Esophagus (tissue), 2 donors: ENCODE measurements at regions not wholly inside any gene's neighbourhood (a gene's known extent, or its start where the extent isn't known, plus 50 kb on each side); places are given as distances from the start of the nearest gene placed in this dataset.

Source experiments
- H3K27ac ChIP-seq, 2 donors: one replicate each; pipeline ENCODE4 v1.5.1; 2013; ENCODE audit warnings: low read depth in 2 of 2, mild to moderate bottlenecking in 2 of 2, inconsistent platforms in 1 of 2, low read length in 1 of 2, moderate library complexity in 1 of 2
- H3K27me3 ChIP-seq, 2 donors: one replicate each; pipeline ENCODE4 v1.6.1; 2013; ENCODE audit warnings: low read length in 2 of 2, control low read depth in 1 of 2, mild to moderate bottlenecking in 1 of 2; ENCODE audit not compliant: insufficient read depth in 2 of 2, control insufficient read depth in 1 of 2
- H3K36me3 ChIP-seq, 2 donors: one replicate each; pipeline ENCODE4 v1.6.1; 2013; ENCODE audit warnings: low read length in 1 of 2; ENCODE audit not compliant: control insufficient read depth in 2 of 2, insufficient read depth in 2 of 2
- H3K4me1 ChIP-seq, 2 donors: one replicate each; pipeline ENCODE4 v1.6.1; 2013; ENCODE audit warnings: low read length in 1 of 2; ENCODE audit not compliant: control insufficient read depth in 2 of 2, insufficient read depth in 2 of 2
- H3K4me3 ChIP-seq, 2 donors: one replicate each; pipeline ENCODE4 v1.5.1; 2013; ENCODE audit warnings: low read length in 2 of 2, mild to moderate bottlenecking in 2 of 2, low read depth in 1 of 2, moderate library complexity in 1 of 2
- H3K9me3 ChIP-seq, 2 donors: one replicate each; pipeline ENCODE4 v1.6.1; 2013; ENCODE audit warnings: mild to moderate bottlenecking in 2 of 2, low read depth in 1 of 2, low read length in 1 of 2, moderate library complexity in 1 of 2; ENCODE audit not compliant: control insufficient read depth in 2 of 2, insufficient read depth in 1 of 2
- WGBS, 2 donors: extraction: QIAGEN DNeasy Blood & Tissue Kit; methylation state at CpG; one replicate each; pipeline ENCODE4 v1.1.7; 2013; 5-methylcytosine and 5-hydroxymethylcytosine counted together
- donor health status: healthy with polysubstance abuse.
- donor health status: Bipolar disorder and iron deficiency.

DNA sequence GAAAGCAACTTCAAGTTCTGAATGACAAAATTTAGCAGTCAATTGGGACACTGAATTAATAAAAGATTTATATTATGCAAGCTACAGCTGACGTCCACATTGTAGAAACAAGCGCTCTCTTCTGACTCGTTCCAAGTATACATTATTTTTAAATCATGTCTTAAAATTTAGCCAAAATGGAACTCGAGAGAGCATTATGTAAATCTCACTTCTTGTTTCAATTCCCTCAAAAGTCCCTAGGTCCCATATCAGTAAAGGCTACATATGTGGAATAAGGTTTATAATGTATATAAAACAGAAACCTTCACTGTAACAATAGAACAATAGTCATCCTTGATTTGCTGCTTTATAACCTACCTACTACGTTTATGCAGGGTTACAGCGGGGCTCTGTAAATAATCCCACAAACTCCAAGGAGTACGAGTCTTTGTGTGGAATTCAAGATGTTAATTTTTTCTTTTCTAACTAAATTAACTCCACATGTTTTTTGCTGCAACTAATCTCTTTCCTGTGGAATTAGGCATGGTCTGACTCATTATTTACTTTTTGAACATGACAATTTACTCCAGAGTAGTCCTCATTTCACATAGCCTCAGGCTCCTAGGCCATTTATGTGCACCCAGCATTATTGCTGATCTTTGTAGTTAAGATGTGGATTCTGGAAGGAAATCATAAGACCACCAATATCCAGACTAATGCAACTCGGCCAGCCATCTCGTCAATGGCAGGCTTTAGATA lies 785.1 kb downstream of the LTN1 start:
- Histone ChIP-seq H3K9me3 (no peaks in the 10 kb centered on the region), H3K27me3 (no peaks in the 10 kb centered on the region), H3K27ac (no peak overlapping the region), H3K36me3 (no peaks in the 10 kb centered on the region), H3K4me1 (no peaks in the 10 kb centered on the region), H3K4me3 (no peak overlapping the region)
- 43 to 57% methylated on average over 9 of the region's 9 CpGs for WGBS, 2 donors

GRCh38 chr21:28200726-28201125 lies 792.0 kb downstream of the LTN1 start:
- Histone ChIP-seq H3K27ac (no peak overlapping the region), H3K9me3 (no peaks in the 10 kb centered on the region), H3K36me3 (no peaks in the 10 kb centered on the region), H3K27me3 (no peaks in the 10 kb centered on the region), H3K4me3 (no peak overlapping the region), H3K4me1 (no peaks in the 10 kb centered on the region)
- 54 to 59% methylated on average over 2 of the region's 2 CpGs for WGBS, 2 donors

- H3K36me3 ChIP-seq: no peaks in the 10 kb centered on the region
- H3K4me3 ChIP-seq: no peak overlapping the region
- 73 to 81% methylated on average over 2 of the region's 2 CpGs for WGBS, 2 donors
- no peak overlapping the region for H3K27ac ChIP-seq
- no peaks in the 10 kb centered on the region for H3K4me1 ChIP-seq
- H3K9me3 ChIP-seq: no peaks in the 10 kb centered on the region
- H3K27me3 ChIP-seq: no peaks in the 10 kb centered on the region
These were observed 795.7 kb downstream of the LTN1 start for GRCh38 chr21:28196981-28197380.

DNA sequence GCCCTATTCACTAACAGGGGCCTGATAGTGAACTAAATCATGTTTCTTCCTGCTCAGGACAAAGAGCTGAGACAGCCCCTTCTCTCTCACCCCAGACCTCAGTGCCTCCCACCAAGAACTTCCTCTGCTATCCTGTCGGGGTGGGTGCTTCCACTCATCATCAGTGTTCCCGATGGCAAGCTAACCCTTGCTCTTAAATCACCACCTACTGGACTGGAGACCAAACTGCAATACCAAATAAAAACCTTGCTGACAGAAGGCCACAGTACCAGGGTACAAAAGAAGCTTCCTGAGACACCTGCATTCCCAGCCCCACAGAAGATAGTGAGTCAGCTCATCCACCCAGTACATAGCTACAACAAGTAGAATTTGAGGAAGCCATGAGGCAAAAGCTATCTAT lies 799.5 kb downstream of the LTN1 start:
- Histone ChIP-seq H3K27ac (no peak overlapping the region), H3K9me3 (no peaks in the 10 kb centered on the region), H3K27me3 (no peaks in the 10 kb centered on the region), H3K4me1 (no peaks in the 10 kb centered on the region), H3K4me3 (no peak overlapping the region), H3K36me3 (no peaks in the 10 kb centered on the region)
- 49 to 69% methylated on average over 2 of the region's 2 CpGs for WGBS, 2 donors

GRCh38 chr21:28186604-28187003 lies 806.1 kb downstream of the LTN1 start:
- H3K9me3 ChIP-seq: no peaks in the 10 kb centered on the region
- no peaks in the 10 kb centered on the region for H3K4me1 ChIP-seq
- H3K27me3 ChIP-seq: no peaks in the 10 kb centered on the region
- H3K36me3 ChIP-seq: no peaks in the 10 kb centered on the region
- no peak overlapping the region for H3K4me3 ChIP-seq
- no peak overlapping the region for H3K27ac ChIP-seq

GRCh38 chr21:28181730-28182129 lies 810.9 kb downstream of the LTN1 start:
- 84 to 90% methylated on average over 4 of the region's 4 CpGs for WGBS, 2 donors
- no peaks in the 10 kb centered on the region for H3K9me3 ChIP-seq
- H3K36me3 ChIP-seq: no peaks in the 10 kb centered on the region
- H3K4me1 ChIP-seq: no peaks in the 10 kb centered on the region
- no peak overlapping the region for H3K4me3 ChIP-seq
- H3K27me3 ChIP-seq: no peaks in the 10 kb centered on the region
- no peak overlapping the region for H3K27ac ChIP-seq

DNA sequence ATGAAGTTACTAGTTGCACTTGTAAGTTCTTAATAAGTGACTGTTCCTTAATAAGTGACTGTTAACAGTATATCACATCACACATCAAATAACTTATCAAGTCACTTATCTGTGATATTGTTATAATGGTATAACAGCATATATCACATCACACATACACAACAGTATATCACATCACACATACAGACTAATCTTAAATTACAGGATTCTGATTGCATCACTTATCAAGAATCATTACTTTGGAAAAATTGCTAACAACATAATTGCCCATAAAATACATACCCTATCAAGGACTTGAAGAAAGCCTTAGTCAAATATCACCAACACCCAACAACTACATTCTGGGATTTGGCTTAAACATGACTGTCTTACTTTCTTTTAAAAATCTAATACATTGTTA lies 813.5 kb downstream of the LTN1 start:
- no peaks in the 10 kb centered on the region for H3K36me3 ChIP-seq
- H3K4me1 ChIP-seq: no peaks in the 10 kb centered on the region
- H3K27ac ChIP-seq: no peak overlapping the region
- H3K9me3 ChIP-seq: peaks cover 0 to 3% of the 10 kb centered on the region in 2 donors
- no peaks in the 10 kb centered on the region for H3K27me3 ChIP-seq
- no peak overlapping the region for H3K4me3 ChIP-seq

GRCh38 chr21:28177124-28177523 lies 815.6 kb downstream of the LTN1 start:
- H3K9me3 ChIP-seq: peaks cover 0 to 3% of the 10 kb centered on the region in 2 donors
- no peaks in the 10 kb centered on the region for H3K27me3 ChIP-seq
- H3K27ac ChIP-seq: no peak overlapping the region
- no peaks in the 10 kb centered on the region for H3K4me1 ChIP-seq
- 47 to 59% methylated on average over 1 of the region's 1 CpG for WGBS, 2 donors
- no peaks in the 10 kb centered on the region for H3K36me3 ChIP-seq
- H3K4me3 ChIP-seq: no peak overlapping the region

GRCh38 chr21:28174701-28175100 lies 818.0 kb downstream of the LTN1 start:
- no peaks in the 10 kb centered on the region for H3K36me3 ChIP-seq
- no peaks in the 10 kb centered on the region for H3K4me1 ChIP-seq
- H3K4me3 ChIP-seq: no peak overlapping the region
- no peaks in the 10 kb centered on the region for H3K27me3 ChIP-seq
- H3K27ac ChIP-seq: no peak overlapping the region
- peaks cover 0 to 3% of the 10 kb centered on the region in 2 donors for H3K9me3 ChIP-seq

DNA sequence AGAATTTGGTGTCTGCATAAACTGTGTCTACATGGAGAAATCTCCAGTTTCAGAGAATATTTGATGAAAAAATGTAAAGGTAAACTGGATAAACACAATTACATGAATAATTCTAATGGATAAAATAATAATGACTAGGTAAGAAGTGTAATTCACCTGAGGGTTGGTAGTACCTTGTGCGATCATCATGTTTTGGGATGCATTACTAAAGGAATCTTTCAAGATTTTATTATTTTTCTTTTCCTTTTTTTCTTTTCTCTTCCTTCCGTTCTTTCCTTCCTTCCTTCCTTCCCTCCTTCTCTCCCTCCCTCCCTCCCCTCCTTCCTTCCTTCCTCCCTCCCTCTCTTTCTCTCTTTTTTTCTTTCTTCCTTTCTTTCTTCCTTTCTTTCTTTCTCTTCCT lies 818.7 kb downstream of the LTN1 start:
- Histone ChIP-seq H3K4me1 (no peaks in the 10 kb centered on the region), H3K36me3 (no peaks in the 10 kb centered on the region), H3K27me3 (no peaks in the 10 kb centered on the region), H3K27ac (no peak overlapping the region), H3K4me3 (no peak overlapping the region), H3K9me3 (peaks cover 0 to 3% of the 10 kb centered on the region in 2 donors)
- WGBS, 2 donors: 93 to 97% methylated on average over 2 of the region's 2 CpGs
